ENCODE measurements at regions not wholly inside any gene's neighbourhood (a gene's known extent, or its start where the extent isn't known, plus 50 kb on each side); places are given as distances from the start of the nearest gene placed in this dataset.
"Not testable (repeated sequence)": the region's sequence is repeated elsewhere in the genome, so short reads cannot be mapped to it uniquely, and the experiment has no call there.

GRCh38 chr12:14032191-14032590 is 50.8 kb upstream of the GRIN2B start:
- DNase-seq (ENCODE audit: low read depth in 3 of 3, low spot score in 2 of 3), result not testable (repeated sequence)

- DNase-seq (ENCODE audit: low read depth in 3 of 3, low spot score in 2 of 3), result no peak
Measured at GRCh38 chr12:14043776-14044175, 62.4 kb upstream of the GRIN2B start.

- DNase-seq (ENCODE audit: low read depth in 3 of 3, low spot score in 2 of 3), result no peak
Measured at GRCh38 chr12:14048941-14049545, 67.6 kb upstream of the GRIN2B start.

GRCh38 chr12:14057895-14058294 is 76.5 kb upstream of the GRIN2B start:
- DNase-seq (ENCODE audit: low read depth in 3 of 3, low spot score in 2 of 3), result no peak

DNA sequence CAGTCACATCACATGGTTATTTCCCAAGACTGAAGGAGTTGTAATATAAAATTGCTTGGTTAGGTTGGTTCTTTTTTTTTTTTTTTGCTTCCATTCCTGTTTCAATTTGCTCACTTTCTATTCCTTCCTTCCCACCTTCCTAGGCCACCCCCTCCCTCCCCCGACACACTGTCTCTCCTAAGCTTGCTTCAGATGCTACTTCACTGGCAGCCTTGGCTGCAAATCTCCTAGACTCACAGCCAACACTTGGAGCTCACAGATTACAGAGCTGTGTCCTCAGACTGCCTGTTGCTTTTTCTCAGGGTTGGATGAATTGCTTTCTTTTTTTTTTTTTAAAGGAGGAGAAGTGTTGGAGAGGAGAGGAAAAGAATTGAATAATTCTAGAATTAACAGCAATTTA is 77.3 kb upstream of the GRIN2B start:
- DNase-seq (ENCODE audit: low read depth in 3 of 3, low spot score in 2 of 3), result no peak

DNA sequence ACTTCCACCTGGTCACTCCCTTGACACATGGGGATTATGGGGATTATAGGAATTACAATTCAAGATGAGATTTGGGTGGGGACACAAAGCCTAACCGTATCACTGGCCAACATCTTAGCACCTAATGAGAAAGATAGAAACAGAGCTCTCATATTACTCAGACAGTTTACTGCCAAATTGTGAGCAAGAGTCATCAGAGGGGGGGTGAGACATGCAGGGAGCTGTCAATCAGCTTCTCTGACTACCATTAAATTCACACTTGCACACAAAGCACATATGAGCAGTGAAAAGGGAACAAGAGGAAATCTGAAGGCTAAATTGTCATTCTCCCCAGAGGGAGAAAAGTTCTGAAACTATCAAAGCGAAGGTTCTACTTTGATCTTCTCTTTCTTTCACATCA is 78.1 kb upstream of the GRIN2B start:
- DNase-seq (ENCODE audit: low read depth in 3 of 3, low spot score in 2 of 3), result no peak

DNA sequence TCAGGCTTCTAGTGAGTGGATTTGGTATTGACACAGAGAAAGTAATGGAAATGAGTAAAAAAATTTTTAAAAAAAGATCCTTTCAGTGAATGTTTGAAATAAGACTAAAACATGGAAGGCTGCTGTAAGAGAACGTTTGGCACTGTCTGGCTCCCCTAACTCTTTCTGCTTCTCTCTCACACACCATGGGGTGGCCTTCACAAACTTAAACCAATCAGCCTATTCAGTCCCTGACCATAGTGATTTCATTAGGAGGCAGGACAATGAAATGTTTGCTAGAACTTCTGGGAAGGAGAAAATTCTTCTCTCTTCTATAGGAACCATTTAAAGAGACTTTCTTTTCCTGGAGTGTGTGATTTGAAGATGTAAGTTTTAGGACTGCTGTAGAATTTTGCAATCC is 84.2 kb upstream of the GRIN2B start:
- DNase-seq (ENCODE audit: low read depth in 3 of 3, low spot score in 2 of 3), result no peak

GRCh38 chr12:14066021-14066420 is 84.6 kb upstream of the GRIN2B start:
- no peak for DNase-seq (ENCODE audit: low read depth in 3 of 3, low spot score in 2 of 3)

- no peak for DNase-seq (ENCODE audit: low read depth in 3 of 3, low spot score in 2 of 3)
Measured at GRCh38 chr12:14068961-14069360, 87.6 kb upstream of the GRIN2B start.

- DNase-seq (ENCODE audit: low read depth in 3 of 3, low spot score in 2 of 3), result no peak
Measured at GRCh38 chr12:14071833-14072232, 90.4 kb upstream of the GRIN2B start.

GRCh38 chr12:14072987-14073386 is 91.6 kb upstream of the GRIN2B start:
- DNase-seq (ENCODE audit: low read depth in 3 of 3, low spot score in 2 of 3), result no peak

DNA sequence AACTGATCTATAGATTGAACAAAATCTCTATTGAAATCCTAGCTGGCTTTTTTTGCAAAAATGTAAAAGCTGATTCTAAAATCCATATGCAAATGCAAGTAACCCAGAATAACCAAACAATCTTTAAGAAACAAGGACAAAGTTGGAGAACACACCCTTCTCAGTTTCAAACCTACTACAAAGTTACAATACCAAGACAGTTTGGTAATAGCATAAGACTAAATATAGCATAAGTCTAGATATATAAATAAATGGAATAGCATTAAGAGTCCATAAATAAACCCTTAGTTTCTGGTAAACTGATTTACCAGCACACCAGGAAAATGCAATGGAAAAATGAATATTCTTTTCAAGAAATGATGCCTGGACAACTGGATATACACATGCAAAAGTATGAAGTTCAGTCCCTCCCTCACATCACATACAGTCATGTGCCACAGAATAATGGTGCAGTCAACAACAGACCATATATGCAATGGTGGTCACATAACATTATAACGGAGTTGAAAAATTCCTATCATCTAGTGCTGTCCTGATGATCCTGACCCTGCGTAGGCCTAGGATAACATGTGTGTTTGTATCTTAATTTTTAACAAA is 94.5 kb upstream of the GRIN2B start:
- DNase-seq (ENCODE audit: low read depth in 3 of 3, low spot score in 2 of 3), result no peak

DNA sequence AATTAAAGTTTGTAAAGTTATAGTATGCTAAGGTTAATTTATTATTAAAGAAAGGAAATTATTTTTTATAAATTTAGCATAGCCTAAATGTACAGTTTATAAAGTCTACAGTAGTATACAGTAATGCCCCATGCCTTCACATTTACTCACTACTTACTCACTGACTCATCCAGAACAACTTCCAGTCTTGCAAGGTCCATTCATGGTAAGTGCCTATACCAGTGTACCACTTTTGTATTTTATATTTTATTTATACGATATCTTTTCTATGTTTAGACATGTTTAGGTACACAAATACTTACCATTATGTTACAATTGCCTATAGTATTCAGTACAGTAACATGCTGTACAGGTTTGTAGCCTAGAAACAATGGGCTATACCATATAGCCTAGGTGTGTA is 95.1 kb upstream of the GRIN2B start:
- DNase-seq (ENCODE audit: low read depth in 3 of 3, low spot score in 2 of 3), result no peak

DNA sequence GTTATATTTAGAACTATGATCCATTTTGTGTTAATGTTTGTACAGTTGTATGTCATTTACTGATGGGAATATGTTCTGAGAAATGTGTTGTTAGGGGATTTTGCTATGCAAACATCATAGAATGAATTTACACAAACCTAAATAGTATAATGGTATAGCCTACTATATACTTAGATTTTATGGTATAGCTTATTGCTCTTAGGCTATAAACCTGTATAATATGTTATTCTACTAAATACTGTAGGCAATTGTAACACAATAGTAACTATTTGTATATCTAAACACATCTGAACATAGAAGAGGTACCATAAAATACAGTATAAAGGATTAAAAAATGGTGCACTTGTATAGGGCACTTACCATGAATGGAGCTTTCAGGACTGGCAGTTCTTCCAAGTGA is 105.4 kb upstream of the GRIN2B start:
- DNase-seq (ENCODE audit: low read depth in 3 of 3, low spot score in 2 of 3), result no peak

- DNase-seq (ENCODE audit: low read depth in 3 of 3, low spot score in 2 of 3), result no peak
Measured at GRCh38 chr12:14099994-14100393, 118.6 kb upstream of the GRIN2B start.

DNA sequence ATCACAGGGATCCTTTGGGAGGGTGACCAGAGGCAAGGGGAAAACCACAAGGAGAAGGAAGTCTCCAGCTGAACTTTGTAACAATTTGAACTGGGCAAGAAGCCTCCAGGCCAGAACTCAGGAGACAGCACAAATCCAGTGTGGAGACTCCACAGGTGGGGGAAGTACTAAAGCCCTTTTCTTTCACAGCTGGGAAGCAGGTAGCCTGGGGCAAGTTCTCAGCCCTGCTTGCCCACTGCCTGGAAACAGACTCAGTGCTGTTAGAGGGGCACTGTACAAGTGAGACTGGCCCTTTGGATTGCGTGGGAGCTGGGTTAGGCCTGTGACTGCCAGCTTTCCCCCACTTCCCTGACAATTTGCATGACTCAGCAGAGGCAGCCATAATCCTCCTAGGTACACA is 120.2 kb upstream of the GRIN2B start:
- not testable (repeated sequence) for DNase-seq (ENCODE audit: low read depth in 3 of 3, low spot score in 2 of 3)

GRCh38 chr12:14111230-14111865 is 129.9 kb upstream of the GRIN2B start:
- DNase-seq (ENCODE audit: low read depth in 3 of 3, low spot score in 2 of 3), result peak; percentile 7 to 14 (median 13)

DNA sequence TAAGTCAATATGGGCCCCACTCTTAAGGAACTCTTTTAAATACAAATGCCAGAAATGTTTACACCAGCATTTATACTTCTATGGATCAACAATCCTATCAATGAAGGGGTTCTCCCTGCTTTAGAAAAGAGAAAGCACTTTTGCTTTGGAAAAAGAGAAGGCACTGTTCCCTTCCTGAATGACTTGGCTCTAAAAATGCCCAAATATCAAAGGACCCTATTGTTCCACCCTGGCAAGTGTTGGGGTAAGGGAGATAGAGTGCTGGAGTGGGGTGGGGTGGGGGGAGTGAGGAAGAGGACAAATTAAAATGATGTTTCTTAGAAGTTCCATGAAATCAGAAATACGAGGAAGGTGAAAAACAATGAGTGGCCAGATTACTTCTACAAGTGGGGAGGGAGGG is 131.6 kb upstream of the GRIN2B start:
- no peak for DNase-seq (ENCODE audit: low read depth in 3 of 3, low spot score in 2 of 3)

DNA sequence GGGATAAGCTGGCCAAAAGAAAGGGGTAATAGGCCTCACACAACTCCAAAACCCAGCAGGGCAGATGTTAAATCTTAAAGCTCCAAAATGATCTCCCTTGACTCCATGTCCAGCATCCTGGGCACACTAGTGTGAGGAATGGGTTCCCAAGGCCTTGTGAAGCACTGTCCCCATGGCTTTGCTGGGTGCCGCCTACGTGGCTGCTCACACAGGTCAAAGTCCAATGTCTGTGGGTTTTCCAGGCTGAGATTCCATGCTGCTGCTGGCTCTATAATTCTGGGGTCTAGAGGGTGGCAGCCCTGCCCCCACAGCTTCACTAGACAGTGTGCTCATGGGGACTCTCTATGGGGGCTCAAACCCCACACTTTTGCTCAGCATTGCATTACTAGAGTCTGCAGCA is 145.3 kb upstream of the GRIN2B start:
- no peak for DNase-seq (ENCODE audit: low read depth in 3 of 3, low spot score in 2 of 3)

DNA sequence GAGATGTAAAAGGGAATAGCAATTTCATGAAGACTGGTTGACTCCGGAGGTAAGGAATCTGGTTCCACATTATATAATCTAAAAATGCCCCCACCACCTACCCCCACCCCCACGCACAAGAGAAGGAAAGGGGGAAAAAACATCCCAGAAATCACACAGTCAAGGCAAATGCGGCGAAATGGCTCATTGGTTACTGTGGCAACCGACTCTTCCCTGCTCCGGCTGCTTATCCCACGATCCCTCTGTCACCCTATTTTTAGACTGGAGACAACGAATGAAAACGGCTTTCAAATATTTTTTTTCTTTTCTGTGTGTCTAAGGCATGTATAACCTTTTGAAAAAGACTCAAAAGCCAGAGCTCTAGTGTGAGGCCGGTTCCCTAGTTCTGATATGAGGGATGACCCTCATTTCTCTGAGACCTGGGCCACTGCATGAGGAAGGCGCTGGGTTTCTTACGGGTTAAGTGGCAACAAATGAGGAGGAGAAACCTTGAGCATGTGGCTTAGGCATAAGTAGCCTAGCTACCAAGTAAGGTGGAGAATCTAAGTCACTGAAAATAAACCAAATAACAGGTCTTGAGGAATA is 148.3 kb upstream of the GRIN2B start:
- no peak for DNase-seq (ENCODE audit: low read depth in 3 of 3, low spot score in 2 of 3)

DNA sequence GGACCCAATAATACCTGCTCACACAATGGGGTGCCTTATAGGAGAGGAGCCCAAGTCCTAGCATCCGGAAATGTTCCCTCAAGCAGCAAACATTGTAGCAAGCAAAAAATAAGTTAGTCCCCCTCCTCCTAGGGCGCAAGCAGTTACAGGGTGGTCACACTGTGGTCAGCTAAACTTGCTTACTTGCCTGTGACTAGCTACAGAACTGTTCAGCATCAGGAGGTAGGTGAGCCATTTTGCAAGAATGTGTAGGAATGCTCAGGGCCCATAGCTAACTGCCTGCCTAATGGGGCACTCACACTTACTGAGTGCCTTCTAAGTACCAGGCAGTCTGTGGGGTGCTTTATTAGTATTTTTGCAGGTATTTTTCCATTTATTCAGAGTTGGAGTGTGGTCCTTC is 154.6 kb upstream of the GRIN2B start:
- DNase-seq (ENCODE audit: low read depth in 3 of 3, low spot score in 2 of 3), result no peak

- DNase-seq (ENCODE audit: low read depth in 3 of 3, low spot score in 2 of 3), result no peak
Measured at GRCh38 chr12:14138495-14138894, 157.1 kb upstream of the GRIN2B start.

Measured in right renal cortex interstitium (tissue), 3 donors.